ENCODE measurements at regions not wholly inside any gene's neighbourhood (a gene's known extent, or its start where the extent isn't known, plus 50 kb on each side); places are given as distances from the start of the nearest gene placed in this dataset.
"Not testable (repeated sequence)": the region's sequence is repeated elsewhere in the genome, so short reads cannot be mapped to it uniquely, and the experiment has no call there.

- no peak overlapping the region for H3K27ac ChIP-seq (ENCODE audit: low read length)
- no peak overlapping the region for H3K9ac ChIP-seq (ENCODE audit: low read length in 2 of 2)
- H3K4me1 ChIP-seq (ENCODE audit: control insufficient read depth, insufficient read depth, low read length) = no peaks in the 10 kb centered on the region
- H3K4me3 ChIP-seq (ENCODE audit: low read length in 2 of 2) = no peak overlapping the region
- no peaks in the 10 kb centered on the region for H3K36me3 ChIP-seq (ENCODE audit: control insufficient read depth in 2 of 2, insufficient read depth in 2 of 2, low read length in 2 of 2)
- H3K9me3 ChIP-seq (ENCODE audit: control insufficient read depth in 2 of 2, low read length in 2 of 2) = no peaks in the 10 kb centered on the region
- no peaks in the 10 kb centered on the region for H3K27me3 ChIP-seq (ENCODE audit: control insufficient read depth in 1 of 2, insufficient read depth in 2 of 2, low read length in 2 of 2)
These were observed 1277.1 kb downstream of the REEP3 start for GRCh38 chr10:64798297-64798696.

- H3K9me3 ChIP-seq (ENCODE audit: control insufficient read depth in 2 of 2, low read length in 2 of 2); H3K36me3 ChIP-seq (ENCODE audit: control insufficient read depth in 2 of 2, insufficient read depth in 2 of 2, low read length in 2 of 2); H3K9ac ChIP-seq (ENCODE audit: low read length in 2 of 2); H3K27ac ChIP-seq (ENCODE audit: low read length); H3K4me1 ChIP-seq (ENCODE audit: control insufficient read depth, insufficient read depth, low read length); H3K4me3 ChIP-seq (ENCODE audit: low read length in 2 of 2); H3K27me3 ChIP-seq (ENCODE audit: control insufficient read depth in 1 of 2, insufficient read depth in 2 of 2, low read length in 2 of 2): not testable (repeated sequence)
These were observed 1287.0 kb downstream of the REEP3 start for GRCh38 chr10:64808233-64808632.

- not testable (repeated sequence) for H3K4me1 ChIP-seq (ENCODE audit: control insufficient read depth, insufficient read depth, low read length); H3K27ac ChIP-seq (ENCODE audit: low read length); H3K27me3 ChIP-seq (ENCODE audit: control insufficient read depth in 1 of 2, insufficient read depth in 2 of 2, low read length in 2 of 2); H3K9ac ChIP-seq (ENCODE audit: low read length in 2 of 2); H3K9me3 ChIP-seq (ENCODE audit: control insufficient read depth in 2 of 2, low read length in 2 of 2); H3K36me3 ChIP-seq (ENCODE audit: control insufficient read depth in 2 of 2, insufficient read depth in 2 of 2, low read length in 2 of 2); H3K4me3 ChIP-seq (ENCODE audit: low read length in 2 of 2)
These were observed 1288.8 kb downstream of the REEP3 start for GRCh38 chr10:64810046-64810445.

- Histone ChIP-seq H3K4me3 (ENCODE audit: low read length in 2 of 2) (no peak overlapping the region), H3K9me3 (ENCODE audit: control insufficient read depth in 2 of 2, low read length in 2 of 2) (peaks cover 0 to 5% of the 10 kb centered on the region in 2 donors), H3K27ac (ENCODE audit: low read length) (no peak overlapping the region), H3K36me3 (ENCODE audit: control insufficient read depth in 2 of 2, insufficient read depth in 2 of 2, low read length in 2 of 2) (no peaks in the 10 kb centered on the region), H3K27me3 (ENCODE audit: control insufficient read depth in 1 of 2, insufficient read depth in 2 of 2, low read length in 2 of 2) (no peaks in the 10 kb centered on the region), H3K4me1 (ENCODE audit: control insufficient read depth, insufficient read depth, low read length) (no peaks in the 10 kb centered on the region), H3K9ac (ENCODE audit: low read length in 2 of 2) (no peak overlapping the region)
These were observed 1292.2 kb downstream of the REEP3 start for GRCh38 chr10:64813391-64813790.

- Histone ChIP-seq H3K36me3 (ENCODE audit: control insufficient read depth in 2 of 2, insufficient read depth in 2 of 2, low read length in 2 of 2) (no peaks in the 10 kb centered on the region), H3K4me1 (ENCODE audit: control insufficient read depth, insufficient read depth, low read length) (no peaks in the 10 kb centered on the region), H3K9ac (ENCODE audit: low read length in 2 of 2) (no peak overlapping the region), H3K4me3 (ENCODE audit: low read length in 2 of 2) (no peak overlapping the region), H3K27me3 (ENCODE audit: control insufficient read depth in 1 of 2, insufficient read depth in 2 of 2, low read length in 2 of 2) (no peaks in the 10 kb centered on the region), H3K27ac (ENCODE audit: low read length) (no peak overlapping the region), H3K9me3 (ENCODE audit: control insufficient read depth in 2 of 2, low read length in 2 of 2) (peaks cover 0 to 5% of the 10 kb centered on the region in 2 donors)
These were observed 1293.0 kb downstream of the REEP3 start for GRCh38 chr10:64814201-64814600.

GRCh38 chr10:64829888-64830412 lies 1308.7 kb downstream of the REEP3 start:
- H3K9me3 ChIP-seq (ENCODE audit: control insufficient read depth in 2 of 2, low read length in 2 of 2) = no peaks in the 10 kb centered on the region
- no peak overlapping the region for H3K27ac ChIP-seq (ENCODE audit: low read length)
- no peaks in the 10 kb centered on the region for H3K27me3 ChIP-seq (ENCODE audit: control insufficient read depth in 1 of 2, insufficient read depth in 2 of 2, low read length in 2 of 2)
- no peak overlapping the region for H3K4me3 ChIP-seq (ENCODE audit: low read length in 2 of 2)
- H3K36me3 ChIP-seq (ENCODE audit: control insufficient read depth in 2 of 2, insufficient read depth in 2 of 2, low read length in 2 of 2) = no peaks in the 10 kb centered on the region
- H3K9ac ChIP-seq (ENCODE audit: low read length in 2 of 2) = no peak overlapping the region
- no peaks in the 10 kb centered on the region for H3K4me1 ChIP-seq (ENCODE audit: control insufficient read depth, insufficient read depth, low read length)

GRCh38 chr10:64830869-64831268 lies 1309.7 kb downstream of the REEP3 start:
- Histone ChIP-seq H3K27ac (ENCODE audit: low read length) (no peak overlapping the region), H3K4me1 (ENCODE audit: control insufficient read depth, insufficient read depth, low read length) (no peaks in the 10 kb centered on the region), H3K27me3 (ENCODE audit: control insufficient read depth in 1 of 2, insufficient read depth in 2 of 2, low read length in 2 of 2) (no peaks in the 10 kb centered on the region), H3K9me3 (ENCODE audit: control insufficient read depth in 2 of 2, low read length in 2 of 2) (no peaks in the 10 kb centered on the region), H3K9ac (ENCODE audit: low read length in 2 of 2) (no peak overlapping the region), H3K4me3 (ENCODE audit: low read length in 2 of 2) (no peak overlapping the region), H3K36me3 (ENCODE audit: control insufficient read depth in 2 of 2, insufficient read depth in 2 of 2, low read length in 2 of 2) (no peaks in the 10 kb centered on the region)

GRCh38 chr10:64840341-64840740 lies 1319.1 kb downstream of the REEP3 start:
- Histone ChIP-seq H3K27ac (ENCODE audit: low read length) (no peak overlapping the region), H3K4me3 (ENCODE audit: low read length in 2 of 2) (no peak overlapping the region), H3K27me3 (ENCODE audit: control insufficient read depth in 1 of 2, insufficient read depth in 2 of 2, low read length in 2 of 2) (no peaks in the 10 kb centered on the region), H3K9me3 (ENCODE audit: control insufficient read depth in 2 of 2, low read length in 2 of 2) (no peaks in the 10 kb centered on the region), H3K4me1 (ENCODE audit: control insufficient read depth, insufficient read depth, low read length) (no peaks in the 10 kb centered on the region), H3K36me3 (ENCODE audit: control insufficient read depth in 2 of 2, insufficient read depth in 2 of 2, low read length in 2 of 2) (no peaks in the 10 kb centered on the region), H3K9ac (ENCODE audit: low read length in 2 of 2) (no peak overlapping the region)

- H3K9me3 ChIP-seq (ENCODE audit: control insufficient read depth in 2 of 2, low read length in 2 of 2) = no peaks in the 10 kb centered on the region
- no peak overlapping the region for H3K4me3 ChIP-seq (ENCODE audit: low read length in 2 of 2)
- H3K27me3 ChIP-seq (ENCODE audit: control insufficient read depth in 1 of 2, insufficient read depth in 2 of 2, low read length in 2 of 2) = no peaks in the 10 kb centered on the region
- H3K9ac ChIP-seq (ENCODE audit: low read length in 2 of 2) = no peak overlapping the region
- no peaks in the 10 kb centered on the region for H3K4me1 ChIP-seq (ENCODE audit: control insufficient read depth, insufficient read depth, low read length)
- no peak overlapping the region for H3K27ac ChIP-seq (ENCODE audit: low read length)
- no peaks in the 10 kb centered on the region for H3K36me3 ChIP-seq (ENCODE audit: control insufficient read depth in 2 of 2, insufficient read depth in 2 of 2, low read length in 2 of 2)
These were observed 1325.5 kb downstream of the REEP3 start for GRCh38 chr10:64846700-64847099.

- Histone ChIP-seq H3K9ac (ENCODE audit: low read length in 2 of 2) (no peak overlapping the region), H3K9me3 (ENCODE audit: control insufficient read depth in 2 of 2, low read length in 2 of 2) (no peaks in the 10 kb centered on the region), H3K4me3 (ENCODE audit: low read length in 2 of 2) (no peak overlapping the region), H3K27ac (ENCODE audit: low read length) (no peak overlapping the region), H3K36me3 (ENCODE audit: control insufficient read depth in 2 of 2, insufficient read depth in 2 of 2, low read length in 2 of 2) (no peaks in the 10 kb centered on the region), H3K27me3 (ENCODE audit: control insufficient read depth in 1 of 2, insufficient read depth in 2 of 2, low read length in 2 of 2) (no peaks in the 10 kb centered on the region), H3K4me1 (ENCODE audit: control insufficient read depth, insufficient read depth, low read length) (no peaks in the 10 kb centered on the region)
These were observed 1334.7 kb downstream of the REEP3 start for GRCh38 chr10:64855941-64856340.

GRCh38 chr10:64859911-64860310 lies 1338.7 kb downstream of the REEP3 start:
- Histone ChIP-seq H3K27ac (ENCODE audit: low read length) (no peak overlapping the region), H3K4me3 (ENCODE audit: low read length in 2 of 2) (no peak overlapping the region), H3K9me3 (ENCODE audit: control insufficient read depth in 2 of 2, low read length in 2 of 2) (no peaks in the 10 kb centered on the region), H3K4me1 (ENCODE audit: control insufficient read depth, insufficient read depth, low read length) (no peaks in the 10 kb centered on the region), H3K9ac (ENCODE audit: low read length in 2 of 2) (no peak overlapping the region), H3K27me3 (ENCODE audit: control insufficient read depth in 1 of 2, insufficient read depth in 2 of 2, low read length in 2 of 2) (no peaks in the 10 kb centered on the region), H3K36me3 (ENCODE audit: control insufficient read depth in 2 of 2, insufficient read depth in 2 of 2, low read length in 2 of 2) (no peaks in the 10 kb centered on the region)

Data from stomach smooth muscle (tissue), 2 donors.